H9 (cell line): ENCODE measurements at regions not wholly inside any gene's neighbourhood (a gene's known extent, or its start where the extent isn't known, plus 50 kb on each side); places are given as distances from the start of the nearest gene placed in this dataset.

Experiments
- DNase-seq: peaks from one replicate; pipeline ENCODE4 v3.0.0-alpha.2; 2017
- H2AFZ ChIP-seq: one replicate; pipeline ENCODE4 v1.6.1; 2013; ENCODE audit warnings: mild to moderate bottlenecking, low read length, control low read depth, moderate library complexity
- H2AK5ac ChIP-seq: 2 replicates; pipeline ENCODE4 v1.6.1; 2013; ENCODE audit warnings: low read length, control low read depth, mixed read lengths; ENCODE audit not compliant: insufficient read length
- H2BK120ac ChIP-seq: one replicate; pipeline ENCODE4 v1.6.1; 2013; ENCODE audit warnings: low read depth, mild to moderate bottlenecking, low read length, control low read depth, inconsistent platforms; ENCODE audit not compliant: poor library complexity, severe bottlenecking
- H2BK12ac ChIP-seq: 2 replicates; pipeline ENCODE4 v1.6.1; 2013; ENCODE audit warnings: low read length, control low read depth, mixed read lengths, low read depth; ENCODE audit not compliant: insufficient read length
- H2BK15ac ChIP-seq: 2 replicates; pipeline ENCODE4 v1.6.1; 2013; ENCODE audit warnings: low read depth, low read length, control low read depth
- H2BK20ac ChIP-seq: one replicate; pipeline ENCODE4 v1.6.1; 2013; ENCODE audit warnings: low read depth, mild to moderate bottlenecking, low read length, control low read depth, inconsistent platforms; ENCODE audit not compliant: poor library complexity, severe bottlenecking
- H2BK5ac ChIP-seq: 2 replicates; pipeline ENCODE4 v1.6.1; 2013; ENCODE audit warnings: low read length, control low read depth, mixed read lengths; ENCODE audit not compliant: insufficient read length
- H3K14ac ChIP-seq: 2 replicates; pipeline ENCODE4 v1.6.1; 2013; ENCODE audit warnings: low read length, control low read depth; ENCODE audit not compliant: insufficient read depth
- H3K18ac ChIP-seq: 2 replicates; pipeline ENCODE4 v1.6.1; 2013; ENCODE audit warnings: low read depth, mild to moderate bottlenecking, mixed read lengths, low read length, control low read depth; ENCODE audit not compliant: insufficient read length
- H3K23ac ChIP-seq: 2 replicates; pipeline ENCODE4 v1.6.1; 2013; ENCODE audit warnings: low read length, control low read depth, mixed read lengths, low read depth; ENCODE audit not compliant: insufficient read length
- H3K23me2 ChIP-seq: 2 replicates; pipeline ENCODE4 v1.6.1; 2013; ENCODE audit warnings: low read depth, mild to moderate bottlenecking, mixed read lengths, low read length, control low read depth; ENCODE audit not compliant: insufficient read length, poor library complexity, severe bottlenecking
- H3K27ac ChIP-seq: 2 replicates; pipeline ENCODE4 v1.5.1; 2013; ENCODE audit warnings: low read length, control low read depth, mixed read lengths, low read depth; ENCODE audit not compliant: insufficient read length
- H3K27me3 ChIP-seq: 2 replicates; pipeline ENCODE4 v1.6.1; 2013; ENCODE audit warnings: low read length, control low read depth, inconsistent platforms; ENCODE audit not compliant: insufficient read depth
- H3K4ac ChIP-seq: 2 replicates; pipeline ENCODE4 v1.6.1; 2013; ENCODE audit warnings: low read depth, mild to moderate bottlenecking, control low read depth, inconsistent platforms, low read length, moderate library complexity
- H3K4me1 ChIP-seq: 2 replicates; pipeline ENCODE4 v1.6.1; 2013; ENCODE audit warnings: low read length, control low read depth, inconsistent platforms; ENCODE audit not compliant: insufficient read depth
- H3K4me2 ChIP-seq: 2 replicates; pipeline ENCODE4 v1.6.1; 2013; ENCODE audit warnings: low read length, control low read depth, mixed read lengths; ENCODE audit not compliant: insufficient read length, insufficient read depth
- H3K56ac ChIP-seq: 2 replicates; pipeline ENCODE4 v1.6.1; 2013; ENCODE audit warnings: low read depth, mild to moderate bottlenecking, mixed read lengths, low read length, control low read depth; ENCODE audit not compliant: insufficient read length
- H3K79me1 ChIP-seq: 2 replicates; pipeline ENCODE4 v1.6.1; 2013; ENCODE audit warnings: low read depth, mild to moderate bottlenecking, moderate library complexity, low read length, control low read depth, inconsistent platforms; ENCODE audit not compliant: insufficient read depth, poor library complexity, severe bottlenecking
- H3K79me2 ChIP-seq: 2 replicates; pipeline ENCODE4 v1.6.1; 2013; ENCODE audit warnings: low read length, control low read depth, inconsistent platforms; ENCODE audit not compliant: insufficient read depth
- H3K9ac ChIP-seq: 2 replicates; pipeline ENCODE4 v1.6.1; 2013; ENCODE audit warnings: low read length, control low read depth, mixed read lengths; ENCODE audit not compliant: insufficient read length; ENCODE audit errors: extremely low read depth
- H3K9me3 ChIP-seq: one replicate; pipeline ENCODE4 v1.6.1; 2013; ENCODE audit warnings: low read depth, low read length, inconsistent platforms; ENCODE audit not compliant: control insufficient read depth
- H3T11ph ChIP-seq: one replicate; pipeline ENCODE4 v1.6.1; 2013; ENCODE audit warnings: mild to moderate bottlenecking, low read length, control low read depth, inconsistent platforms
- H4K20me1 ChIP-seq: one replicate; pipeline ENCODE4 v1.6.1; 2013; ENCODE audit not compliant: control insufficient read depth, insufficient read length, insufficient read depth
- H4K5ac ChIP-seq: 2 replicates; pipeline ENCODE4 v1.6.1; 2013; ENCODE audit warnings: low read depth, mild to moderate bottlenecking, mixed read lengths, low read length, control low read depth; ENCODE audit not compliant: insufficient read length
- H4K8ac ChIP-seq: replicated peaks from 2 replicates; pipeline ENCODE4 v1.6.1; 2013; ENCODE audit warnings: low read length, control low read depth, mixed read lengths, low read depth; ENCODE audit not compliant: insufficient read length
- H4K91ac ChIP-seq: 2 replicates; pipeline ENCODE4 v1.6.1; 2013; ENCODE audit warnings: low read depth, mild to moderate bottlenecking, moderate library complexity, mixed read lengths, low read length, control low read depth; ENCODE audit not compliant: insufficient read length
- H3K27ac Mint-ChIP-seq, 3 experiments: 2 replicates in 2 of 3; 3 replicates in 1 of 3; pipeline ENCODE4 v1.8.0; 2020 to 2021; ENCODE audit warnings: mixed read lengths in 3 of 3, mild to moderate bottlenecking in 1 of 3, moderate library complexity in 1 of 3
- H3K27me3 Mint-ChIP-seq: 2 replicates; pipeline ENCODE4 v1.8.0; 2021; ENCODE audit warnings: low read depth, mild to moderate bottlenecking, moderate library complexity, mixed read lengths
- H3K36me3 Mint-ChIP-seq, 3 experiments: 2 replicates in 2 of 3; 3 replicates in 1 of 3; pipeline ENCODE4 v1.8.0; 2020 to 2021; ENCODE audit warnings: low read depth in 3 of 3, mixed read lengths in 3 of 3; ENCODE audit not compliant: insufficient read depth in 1 of 3
- H3K4me1 Mint-ChIP-seq, 2 experiments: 2 replicates each; pipeline ENCODE4 v1.8.0; 2020; ENCODE audit warnings: mixed read lengths in 2 of 2
- H3K4me3 Mint-ChIP-seq, 2 experiments: 2 replicates in 1 of 2; 3 replicates in 1 of 2; pipeline ENCODE4 v1.8.0; 2020 to 2021; ENCODE audit warnings: mild to moderate bottlenecking in 2 of 2, mixed read lengths in 2 of 2, moderate library complexity in 1 of 2
- H3K9me3 Mint-ChIP-seq, 2 experiments: 2 replicates in 1 of 2; 3 replicates in 1 of 2; pipeline ENCODE4 v1.8.0; 2020; ENCODE audit warnings: mild to moderate bottlenecking in 2 of 2, mixed read lengths in 2 of 2, moderate library complexity in 1 of 2
- WGBS: extraction: QIAGEN DNeasy Blood & Tissue Kit; methylation state at CpG from one replicate; pipeline ENCODE4 v1.1.7; 2013; ENCODE audit warnings: missing lambda C conversion rate, low lambda C conversion rate, mixed read lengths; ENCODE audit not compliant: insufficient read length; ENCODE audit errors: extremely low coverage; 5-methylcytosine and 5-hydroxymethylcytosine counted together
- TF ChIP-seq, protein P1 (sequence below): fragments of 200-600 bp; sonication (generic); conservative IDR thresholded peaks from 3 replicates; pipeline ENCODE4 v1.8.0; 2021; ENCODE audit warnings: antibody characterized with exemption, mild to moderate bottlenecking

DNA sequence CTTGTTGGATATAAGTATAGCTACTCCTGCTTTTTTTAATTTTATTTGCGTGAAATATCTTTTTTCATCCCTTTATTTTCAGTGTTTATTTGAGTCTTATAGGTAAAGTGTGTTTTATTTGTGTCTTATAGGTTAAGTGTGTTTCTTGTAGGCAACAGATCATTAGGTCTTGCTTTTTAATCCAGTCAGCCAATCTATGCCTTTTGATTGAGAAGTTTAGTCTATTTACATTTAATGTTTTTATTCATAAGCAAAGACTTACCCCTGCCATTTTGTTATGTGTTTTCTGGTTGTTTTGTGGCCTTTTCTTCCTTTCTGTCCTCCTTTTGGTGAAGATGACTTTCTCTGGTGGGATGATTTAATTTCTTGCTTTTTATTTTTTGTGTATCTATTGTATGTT, 232.0 kb downstream of the RAP2B start:
- peaks cover 6 to 10% of the 10 kb centered on the region in 2 experiments for H3K4me1 Mint-ChIP-seq
- TF ChIP-seq, protein P1, sequence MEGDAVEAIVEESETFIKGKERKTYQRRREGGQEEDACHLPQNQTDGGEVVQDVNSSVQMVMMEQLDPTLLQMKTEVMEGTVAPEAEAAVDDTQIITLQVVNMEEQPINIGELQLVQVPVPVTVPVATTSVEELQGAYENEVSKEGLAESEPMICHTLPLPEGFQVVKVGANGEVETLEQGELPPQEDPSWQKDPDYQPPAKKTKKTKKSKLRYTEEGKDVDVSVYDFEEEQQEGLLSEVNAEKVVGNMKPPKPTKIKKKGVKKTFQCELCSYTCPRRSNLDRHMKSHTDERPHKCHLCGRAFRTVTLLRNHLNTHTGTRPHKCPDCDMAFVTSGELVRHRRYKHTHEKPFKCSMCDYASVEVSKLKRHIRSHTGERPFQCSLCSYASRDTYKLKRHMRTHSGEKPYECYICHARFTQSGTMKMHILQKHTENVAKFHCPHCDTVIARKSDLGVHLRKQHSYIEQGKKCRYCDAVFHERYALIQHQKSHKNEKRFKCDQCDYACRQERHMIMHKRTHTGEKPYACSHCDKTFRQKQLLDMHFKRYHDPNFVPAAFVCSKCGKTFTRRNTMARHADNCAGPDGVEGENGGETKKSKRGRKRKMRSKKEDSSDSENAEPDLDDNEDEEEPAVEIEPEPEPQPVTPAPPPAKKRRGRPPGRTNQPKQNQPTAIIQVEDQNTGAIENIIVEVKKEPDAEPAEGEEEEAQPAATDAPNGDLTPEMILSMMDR = no peak

More for the DNA sequence above, 232.0 kb downstream of the RAP2B start:
- no peaks in the 10 kb centered on the region for H3K23me2 ChIP-seq
- H2BK12ac ChIP-seq = no peak overlapping the region
- H3K14ac ChIP-seq = no peak overlapping the region
- H3K9ac ChIP-seq = no peak overlapping the region
- H3K9me3 ChIP-seq = no peaks in the 10 kb centered on the region
- no peak overlapping the region for H3K18ac ChIP-seq
- H3K4me3 Mint-ChIP-seq = no peak overlapping the region
- no peaks in the 10 kb centered on the region for H4K20me1 ChIP-seq
- WGBS = no CpG with 5 or more reads among the region's 1 CpG
- H3K56ac ChIP-seq = no peak overlapping the region
- no peak overlapping the region for H3K27ac Mint-ChIP-seq
- H4K5ac ChIP-seq = no peak overlapping the region
- no peak for DNase-seq
- no peaks in the 10 kb centered on the region for H3K27me3 ChIP-seq
- H3K36me3 Mint-ChIP-seq = peaks cover 2 to 12% (median 3%) of the 10 kb centered on the region in 3 experiments; a peak in 4 of 7 replicates
- H4K8ac ChIP-seq = no peak overlapping the region
- peaks cover 14 to 24% of the 10 kb centered on the region in 2 experiments; a peak in 4 of 5 replicates for H3K9me3 Mint-ChIP-seq
- no peaks in the 10 kb centered on the region for H3K79me1 ChIP-seq
- H4K91ac ChIP-seq = no peak overlapping the region
- H3K27ac ChIP-seq = no peak overlapping the region
- H3K27me3 Mint-ChIP-seq = no peaks in the 10 kb centered on the region
- H2BK120ac ChIP-seq = no peak overlapping the region
- no peak overlapping the region for H2BK20ac ChIP-seq
- H3K4me2 ChIP-seq = no peak overlapping the region
- no peak overlapping the region for H2AFZ ChIP-seq
- H3K4me1 ChIP-seq = peaks cover 3% of the 10 kb centered on the region; the same call in 1 of the 2 replicates
- no peak overlapping the region for H2AK5ac ChIP-seq
- H2BK15ac ChIP-seq = no peak overlapping the region
- H2BK5ac ChIP-seq = no peak overlapping the region
- H3K23ac ChIP-seq = no peak overlapping the region
- H3K4ac ChIP-seq = no peak overlapping the region
- H3K79me2 ChIP-seq = no peaks in the 10 kb centered on the region
- H3T11ph ChIP-seq = no peak overlapping the region
